ENCODE measurements at regions not wholly inside any gene's neighbourhood (a gene's known extent, or its start where the extent isn't known, plus 50 kb on each side); places are given as distances from the start of the nearest gene placed in this dataset.

DNA sequence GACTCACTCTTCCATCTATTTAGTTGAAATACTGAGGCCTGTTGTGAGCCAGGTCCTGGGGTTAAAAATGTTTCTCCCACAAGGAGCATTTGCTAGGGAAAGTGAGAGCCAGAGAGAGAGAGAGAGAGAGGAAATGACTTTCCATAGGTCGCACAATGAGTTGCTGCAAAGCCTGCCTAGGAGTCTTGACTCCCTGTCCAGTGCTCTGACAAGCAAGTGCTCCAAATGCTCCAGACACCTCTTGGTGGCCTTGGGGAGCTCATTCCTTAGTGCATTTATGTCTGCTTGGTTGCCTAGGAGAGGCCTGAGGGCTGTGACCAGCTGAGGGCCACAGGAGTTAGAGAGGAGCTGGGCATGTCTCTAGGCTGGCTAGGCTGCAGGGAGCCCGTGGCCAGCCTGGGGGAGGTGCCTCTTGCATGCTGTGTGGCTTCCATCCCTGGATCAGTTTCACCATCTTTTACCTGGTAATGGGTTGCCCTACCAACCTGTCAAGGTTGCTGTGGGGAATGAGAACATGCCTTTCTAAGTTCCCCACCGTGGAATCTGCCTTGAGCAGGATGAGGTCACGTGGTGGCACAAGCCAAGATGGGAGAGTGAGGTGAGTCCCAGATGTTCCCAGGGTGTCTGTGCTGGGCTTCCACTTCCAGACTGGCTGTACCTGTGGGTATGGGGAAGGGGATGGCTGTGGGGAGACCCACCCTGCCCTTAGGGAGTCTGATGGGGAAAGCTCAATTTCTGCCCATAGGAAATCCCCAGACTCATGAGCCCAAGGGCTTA is 105.0 kb downstream of the VEGFA start:
- CTCF ChIA-PET: no interaction called here

DNA sequence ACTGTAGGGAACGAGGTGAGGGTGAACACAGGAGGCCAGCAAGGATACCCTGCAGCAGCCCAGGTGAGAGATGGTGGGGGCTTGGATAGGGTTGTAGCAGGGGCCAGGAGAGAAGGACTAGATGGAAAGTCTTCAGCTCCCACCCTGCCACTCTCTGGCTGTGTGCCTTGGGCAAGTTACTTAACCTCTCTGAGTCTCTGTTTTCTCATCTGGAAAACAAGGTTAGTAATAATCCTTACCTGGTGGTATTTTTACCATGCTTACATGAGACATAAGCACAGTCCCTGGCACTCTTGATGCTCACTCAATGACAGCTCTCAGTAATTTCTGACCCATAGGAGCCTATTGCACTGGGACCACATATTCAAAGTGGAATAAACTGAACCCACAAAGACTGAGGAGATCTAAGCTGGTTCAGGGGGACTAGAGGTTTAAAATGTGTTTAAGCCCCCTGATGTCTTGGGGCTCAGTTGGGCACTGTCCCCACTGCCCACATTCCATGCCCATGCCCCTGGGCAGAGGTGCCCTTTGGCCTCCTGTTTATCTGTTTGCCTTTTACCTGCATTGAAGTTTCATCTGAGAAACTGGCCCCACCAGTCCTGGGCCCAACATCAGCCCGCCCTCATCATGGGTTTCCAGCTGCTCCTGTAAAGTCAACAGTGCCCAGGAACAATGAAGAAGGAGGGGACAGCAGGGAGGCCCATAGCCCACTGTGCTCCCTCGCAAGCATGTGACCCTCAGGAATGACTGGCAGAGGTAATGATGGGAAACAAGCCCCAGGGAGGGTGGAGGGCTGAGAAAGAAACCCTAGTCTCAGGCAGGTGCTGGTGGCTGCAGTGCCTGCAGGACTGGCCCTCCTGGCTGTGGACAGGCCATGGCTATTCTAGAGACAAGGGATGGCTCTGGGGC is 104.0 kb downstream of the VEGFA start:
- H3K4me3 Mint-ChIP-seq: no peak overlapping the region
- peak overlapping the region; percentile 47 for H3K27ac Mint-ChIP-seq
- DNase-seq: no peak
- no peaks in the 10 kb centered on the region for H3K36me3 Mint-ChIP-seq
- CTCF ChIA-PET: no interaction called here
- no peaks in the 10 kb centered on the region for H3K9me3 Mint-ChIP-seq
- peaks cover 22% of the 10 kb centered on the region for H3K27me3 Mint-ChIP-seq
- no peaks in the 10 kb centered on the region for H3K4me1 Mint-ChIP-seq

More for the DNA sequence above, 105.0 kb downstream of the VEGFA start:
- Mint-ChIP-seq H3K9me3 (no peaks in the 10 kb centered on the region), H3K4me3 (no peak overlapping the region), H3K36me3 (no peaks in the 10 kb centered on the region), H3K27me3 (peaks cover 15% of the 10 kb centered on the region), H3K4me1 (no peaks in the 10 kb centered on the region), H3K27ac (no peak overlapping the region)
- DNase-seq: no peak

DNA sequence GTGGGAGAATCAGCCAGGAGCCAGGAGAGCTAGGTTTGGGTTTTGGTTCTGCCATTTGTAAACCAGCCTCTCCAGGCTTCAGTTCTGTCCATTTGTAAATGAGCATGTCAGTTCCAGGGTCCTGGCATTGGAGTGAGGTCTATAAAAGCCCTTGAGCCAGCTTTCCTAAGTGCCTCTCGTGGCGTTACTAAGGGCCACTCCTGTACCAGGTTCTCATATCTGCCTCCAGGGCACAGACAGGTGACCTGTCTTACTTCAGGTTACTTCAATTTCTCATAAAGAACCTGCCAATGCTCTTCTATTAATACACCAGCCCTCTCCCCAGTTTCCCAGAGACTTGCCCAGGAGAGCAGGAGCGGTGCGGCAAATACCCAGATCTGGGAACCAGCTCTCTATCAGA is 101.9 kb downstream of the VEGFA start:
- Mint-ChIP-seq H3K4me3 (no peak overlapping the region), H3K9me3 (no peaks in the 10 kb centered on the region), H3K27ac (no peak overlapping the region), H3K36me3 (no peaks in the 10 kb centered on the region), H3K4me1 (no peaks in the 10 kb centered on the region), H3K27me3 (peaks cover 30% of the 10 kb centered on the region)
- no peak for DNase-seq
- CTCF ChIA-PET: no interaction called here

DNA sequence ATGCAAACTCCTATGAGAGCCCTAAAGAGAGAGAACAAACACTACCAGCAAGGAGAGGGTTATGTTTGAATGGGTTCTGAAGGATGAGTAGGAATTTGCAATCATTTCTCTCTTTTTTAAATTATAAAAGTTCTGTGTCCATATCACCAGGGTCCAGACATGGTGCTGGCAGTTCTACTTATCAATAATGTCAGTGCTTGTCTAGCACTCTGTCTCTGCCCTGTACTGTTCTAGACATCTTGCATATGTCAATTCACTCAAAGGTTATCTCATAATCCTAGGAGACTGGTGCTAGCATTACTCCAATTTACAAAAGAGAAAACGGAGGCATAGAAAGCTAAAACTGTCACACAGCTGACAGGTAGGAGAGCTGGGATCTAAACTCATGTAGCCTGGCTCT is 101.3 kb downstream of the VEGFA start:
- no peak overlapping the region for H3K4me3 Mint-ChIP-seq
- DNase-seq: no peak
- H3K27ac Mint-ChIP-seq: no peak overlapping the region
- peaks cover 30% of the 10 kb centered on the region for H3K27me3 Mint-ChIP-seq
- H3K36me3 Mint-ChIP-seq: no peaks in the 10 kb centered on the region
- no peaks in the 10 kb centered on the region for H3K4me1 Mint-ChIP-seq
- no peaks in the 10 kb centered on the region for H3K9me3 Mint-ChIP-seq
- CTCF ChIA-PET: no interaction called here

DNA sequence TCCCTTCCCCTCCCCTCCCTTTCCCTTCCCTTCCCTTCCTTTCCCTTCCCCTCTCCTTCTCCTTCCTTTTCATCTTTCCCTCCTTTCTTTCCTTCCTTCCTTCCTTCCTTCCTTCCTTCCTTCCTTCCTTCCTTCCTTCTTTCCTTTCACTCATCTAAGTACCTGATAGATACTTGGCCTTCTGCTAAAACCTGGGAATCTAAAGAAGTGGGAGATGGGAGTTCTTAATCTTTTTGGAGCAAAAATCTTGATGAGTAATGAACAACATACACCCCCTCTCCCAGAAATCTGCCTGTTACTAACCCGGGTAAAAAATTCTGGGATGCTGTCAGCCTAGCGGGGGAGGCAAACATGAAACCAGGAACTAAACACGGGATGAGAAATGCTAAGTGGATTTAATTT is 100.7 kb downstream of the VEGFA start:
- Mint-ChIP-seq H3K4me3 (no peak overlapping the region), H3K27me3 (peaks cover 34% of the 10 kb centered on the region), H3K27ac (no peak overlapping the region), H3K36me3 (no peaks in the 10 kb centered on the region), H3K9me3 (no peaks in the 10 kb centered on the region), H3K4me1 (no peaks in the 10 kb centered on the region)
- CTCF ChIA-PET: no interaction called here
- no peak for DNase-seq

DNA sequence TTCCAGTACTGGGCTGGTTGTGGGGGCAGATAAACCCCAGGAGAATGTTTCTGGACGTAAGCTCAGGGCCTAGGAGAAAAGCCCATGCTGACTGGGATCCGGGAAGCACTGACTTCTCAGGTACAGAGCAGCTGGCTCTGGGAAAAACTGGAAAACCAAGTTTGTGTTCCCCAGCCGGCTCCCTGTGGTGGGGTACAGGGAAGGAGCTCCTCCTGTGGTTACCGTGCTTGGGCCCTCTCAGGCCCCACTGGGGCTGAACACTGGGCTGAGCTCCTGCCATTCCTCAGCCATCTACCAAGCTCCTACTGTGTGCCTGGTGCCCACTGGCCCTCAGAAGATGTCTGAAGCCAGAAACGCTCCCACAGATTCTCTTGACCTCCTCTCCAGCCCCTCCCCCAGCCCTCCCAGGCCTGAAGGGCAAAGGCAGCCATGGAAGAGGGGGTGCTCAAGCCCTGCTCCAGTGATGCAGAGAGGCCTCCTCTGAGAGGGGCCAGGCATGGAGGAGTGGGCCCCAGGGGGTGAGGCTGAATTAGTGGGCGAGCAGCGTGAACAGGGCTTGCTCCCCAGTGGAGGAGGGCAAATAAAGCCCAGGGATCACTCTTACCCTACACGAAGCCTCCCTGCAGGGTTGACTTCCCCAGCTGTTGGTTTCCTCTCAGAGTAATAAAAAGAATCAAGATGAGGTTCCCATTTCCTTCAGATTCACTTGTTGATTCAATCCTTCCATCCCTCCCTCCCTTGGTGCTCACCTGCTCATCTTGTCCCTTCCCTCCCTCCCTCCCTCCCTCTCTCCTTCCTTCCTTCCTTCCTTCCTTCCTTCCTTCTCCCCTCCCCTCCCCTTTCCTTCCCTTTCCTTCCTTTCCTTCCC is 100.0 kb downstream of the VEGFA start:
- H3K36me3 Mint-ChIP-seq: no peaks in the 10 kb centered on the region
- H3K27ac Mint-ChIP-seq: no peak overlapping the region
- H3K4me3 Mint-ChIP-seq: no peak overlapping the region
- CTCF ChIA-PET: no interaction called here
- H3K9me3 Mint-ChIP-seq: no peaks in the 10 kb centered on the region
- no peaks in the 10 kb centered on the region for H3K4me1 Mint-ChIP-seq
- peaks cover 39% of the 10 kb centered on the region for H3K27me3 Mint-ChIP-seq
- no peak for DNase-seq

DNA sequence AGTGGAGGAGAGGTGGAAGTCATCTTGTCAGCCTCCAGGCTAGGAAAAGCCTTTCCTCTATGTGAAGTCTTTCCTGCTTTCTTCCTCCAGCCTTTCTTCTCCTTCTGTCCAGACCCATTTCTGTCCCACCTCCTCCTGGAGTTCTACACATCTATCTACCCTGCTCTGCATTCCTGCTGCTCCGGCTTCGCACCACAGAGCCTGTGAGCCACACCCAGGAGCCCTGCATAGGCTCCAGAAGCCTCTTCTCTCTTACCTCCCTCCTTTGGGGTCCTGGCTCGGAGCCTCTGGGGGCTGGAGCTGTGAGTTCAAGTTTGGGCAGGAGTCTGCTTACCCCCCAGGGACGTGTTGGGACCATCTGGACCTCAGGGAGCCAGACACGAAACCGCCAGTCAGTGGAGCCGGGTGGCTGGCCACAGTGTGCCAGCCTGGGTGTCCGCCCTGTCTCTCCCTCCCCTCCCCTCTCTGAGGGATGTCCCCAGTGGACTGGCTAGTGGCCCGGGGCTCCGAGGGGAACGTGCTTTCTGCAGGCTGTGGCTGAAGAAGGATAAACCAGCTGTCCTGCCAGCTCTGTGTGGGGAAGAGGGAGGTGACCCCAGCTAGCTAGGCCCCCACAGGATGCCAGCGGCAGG is 99.2 kb downstream of the VEGFA start:
- Mint-ChIP-seq H3K27me3 (peaks cover 39% of the 10 kb centered on the region), H3K4me1 (no peaks in the 10 kb centered on the region), H3K4me3 (no peak overlapping the region), H3K9me3 (no peaks in the 10 kb centered on the region), H3K36me3 (no peaks in the 10 kb centered on the region), H3K27ac (no peak overlapping the region)
- CTCF ChIA-PET: no interaction called here
- no peak for DNase-seq

DNA sequence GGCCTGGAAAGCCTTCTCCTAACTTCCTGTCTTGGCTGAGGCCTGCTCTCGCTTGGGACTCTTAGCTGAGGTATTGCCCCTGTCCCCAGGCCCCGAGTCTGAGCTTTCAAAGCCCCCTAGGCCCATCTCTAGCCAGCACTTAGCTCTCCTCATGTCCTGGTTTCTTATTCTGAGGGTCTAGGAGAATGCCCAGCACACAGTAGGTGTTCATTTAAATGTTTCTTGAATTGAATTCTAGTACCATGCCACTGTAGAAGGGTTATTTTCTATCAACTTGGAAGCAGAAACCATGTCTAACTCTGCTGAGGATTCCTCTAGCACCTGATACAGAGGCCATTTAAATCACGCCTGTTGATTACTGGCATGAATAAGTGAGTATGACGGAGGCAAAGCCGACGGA is 98.5 kb downstream of the VEGFA start:
- Mint-ChIP-seq H3K9me3 (no peaks in the 10 kb centered on the region), H3K27ac (no peak overlapping the region), H3K36me3 (no peaks in the 10 kb centered on the region), H3K27me3 (peaks cover 35% of the 10 kb centered on the region), H3K4me3 (no peak overlapping the region), H3K4me1 (no peaks in the 10 kb centered on the region)
- DNase-seq: no peak
- CTCF ChIA-PET: no interaction called here

DNA sequence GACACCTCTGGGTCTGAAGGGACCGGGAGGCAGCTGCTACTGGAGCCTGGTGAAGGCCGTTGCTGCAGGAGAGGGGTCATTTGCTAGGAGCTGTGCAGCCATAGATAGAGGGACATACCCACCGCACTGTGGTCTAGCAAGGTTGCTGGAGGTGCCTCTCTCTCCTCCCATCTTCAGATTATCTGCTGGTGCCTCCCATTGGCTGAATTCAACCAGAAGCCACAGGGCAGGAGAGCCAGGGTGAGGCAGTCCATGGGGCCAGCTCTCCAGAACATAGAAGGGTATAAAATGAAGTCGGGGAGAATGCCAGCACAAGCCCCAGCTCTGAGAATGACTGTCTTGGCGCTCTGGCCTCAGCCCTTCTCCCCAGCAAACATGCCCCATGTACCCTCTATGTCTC is 98.0 kb downstream of the VEGFA start:
- Mint-ChIP-seq H3K4me3 (no peak overlapping the region), H3K27ac (no peak overlapping the region)

DNA sequence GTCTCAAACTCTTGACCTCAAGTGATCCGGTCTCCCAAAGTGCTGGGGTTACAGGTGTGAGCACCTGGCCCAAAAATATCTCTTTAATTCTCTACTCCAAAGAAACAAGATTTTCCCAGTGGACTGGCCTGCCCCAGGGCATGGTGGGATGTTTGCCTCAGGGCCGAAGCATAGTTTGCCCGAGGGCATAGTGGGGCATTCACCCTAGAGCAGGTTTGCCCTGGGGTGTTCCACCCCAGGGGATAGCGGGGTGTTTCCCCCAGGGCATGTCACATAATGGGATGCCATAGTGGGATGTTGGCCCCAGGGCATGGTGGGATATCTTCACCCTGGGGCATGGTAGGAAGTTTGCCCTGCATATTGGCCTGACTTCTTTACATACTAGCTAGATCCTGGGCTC is 97.2 kb downstream of the VEGFA start:
- H3K9me3 Mint-ChIP-seq: no peaks in the 10 kb centered on the region
- no peaks in the 10 kb centered on the region for H3K4me1 Mint-ChIP-seq
- no peak overlapping the region for H3K4me3 Mint-ChIP-seq
- H3K36me3 Mint-ChIP-seq: no peaks in the 10 kb centered on the region
- H3K27me3 Mint-ChIP-seq: peaks cover 33% of the 10 kb centered on the region
- DNase-seq: no peak
- CTCF ChIA-PET: interaction anchor here (0.7 kb wide), 1 partner anchor 387 kb away, joined by 3 read pairs; no protein-coding TSS in a partner anchor
- H3K27ac Mint-ChIP-seq: no peak overlapping the region

More for the DNA sequence above, 98.0 kb downstream of the VEGFA start:
- H3K27me3 Mint-ChIP-seq: peaks cover 38% of the 10 kb centered on the region
- CTCF ChIA-PET: no interaction called here
- no peaks in the 10 kb centered on the region for H3K9me3 Mint-ChIP-seq
- DNase-seq: no peak
- H3K4me1 Mint-ChIP-seq: no peaks in the 10 kb centered on the region
- no peaks in the 10 kb centered on the region for H3K36me3 Mint-ChIP-seq

DNA sequence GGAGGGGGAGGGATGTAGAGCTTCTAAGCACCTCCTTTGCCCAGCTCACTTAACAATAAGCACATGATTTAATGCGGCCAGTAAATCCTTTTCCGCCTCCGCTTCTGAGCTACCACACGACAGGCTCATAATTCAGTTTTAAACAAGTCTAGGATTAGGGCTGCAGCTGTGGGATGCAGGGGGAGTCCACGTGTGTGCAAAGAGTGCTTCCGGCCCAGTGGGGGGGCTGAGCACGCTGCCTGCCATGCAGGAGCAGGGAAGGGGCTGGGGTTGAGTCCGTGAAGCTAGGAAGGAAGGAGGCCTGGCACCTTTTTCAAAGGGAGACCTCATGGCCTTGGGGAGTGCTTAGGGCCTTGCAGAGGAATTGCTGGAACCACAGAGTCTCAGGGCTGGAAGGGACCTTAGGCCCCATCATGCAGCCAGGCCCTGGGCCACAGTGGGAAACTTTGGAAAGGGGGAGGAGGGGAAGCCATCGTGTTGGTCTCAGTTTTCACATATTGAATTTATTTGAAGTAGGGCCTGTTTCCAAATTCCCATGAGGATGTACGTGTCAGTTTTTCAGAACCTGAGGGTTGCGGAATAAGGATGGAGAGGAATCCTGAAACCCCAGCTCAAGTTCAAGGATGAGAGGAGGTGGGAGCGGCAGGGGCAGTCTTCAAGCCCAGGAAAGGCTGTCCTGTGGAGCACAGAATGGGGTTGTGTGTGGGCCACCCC is 96.1 kb downstream of the VEGFA start:
- DNase-seq: no peak
- CTCF ChIA-PET: no interaction called here
- Mint-ChIP-seq H3K27me3 (peaks cover 28% of the 10 kb centered on the region), H3K4me3 (no peak overlapping the region), H3K4me1 (no peaks in the 10 kb centered on the region), H3K9me3 (no peaks in the 10 kb centered on the region), H3K27ac (no peak overlapping the region), H3K36me3 (no peaks in the 10 kb centered on the region)

DNA sequence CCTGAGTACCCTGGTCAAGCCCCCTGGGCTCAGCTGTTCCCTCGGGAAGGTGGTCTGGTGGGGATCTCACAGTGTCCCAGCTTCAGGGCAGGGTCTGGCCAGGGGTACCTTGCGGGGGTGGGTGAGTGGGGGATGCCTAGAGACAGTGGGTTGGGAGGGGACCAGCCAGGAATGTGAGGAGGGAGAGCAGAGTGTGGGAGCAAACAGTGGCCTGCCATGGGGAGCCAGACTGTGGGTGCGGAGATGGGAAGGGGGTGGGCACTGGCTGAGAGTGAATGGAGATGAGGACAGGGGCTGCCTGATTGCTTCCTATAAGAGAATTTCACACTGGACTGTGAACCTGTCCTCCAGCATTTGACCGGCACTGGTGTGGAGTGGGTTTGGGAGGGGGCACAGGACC is 95.1 kb downstream of the VEGFA start:
- no peak overlapping the region for H3K27ac Mint-ChIP-seq
- H3K9me3 Mint-ChIP-seq: no peaks in the 10 kb centered on the region
- no peak overlapping the region for H3K4me3 Mint-ChIP-seq
- CTCF ChIA-PET: interaction anchor here (0.5 to 0.7 kb wide), 2 partner anchors 91 to 522 kb away, joined by 3 read pairs; partner anchors contain the start of gene CDC5L
- H3K4me1 Mint-ChIP-seq: no peaks in the 10 kb centered on the region
- H3K27me3 Mint-ChIP-seq: peaks cover 28% of the 10 kb centered on the region
- no peak for DNase-seq
- no peaks in the 10 kb centered on the region for H3K36me3 Mint-ChIP-seq

DNA sequence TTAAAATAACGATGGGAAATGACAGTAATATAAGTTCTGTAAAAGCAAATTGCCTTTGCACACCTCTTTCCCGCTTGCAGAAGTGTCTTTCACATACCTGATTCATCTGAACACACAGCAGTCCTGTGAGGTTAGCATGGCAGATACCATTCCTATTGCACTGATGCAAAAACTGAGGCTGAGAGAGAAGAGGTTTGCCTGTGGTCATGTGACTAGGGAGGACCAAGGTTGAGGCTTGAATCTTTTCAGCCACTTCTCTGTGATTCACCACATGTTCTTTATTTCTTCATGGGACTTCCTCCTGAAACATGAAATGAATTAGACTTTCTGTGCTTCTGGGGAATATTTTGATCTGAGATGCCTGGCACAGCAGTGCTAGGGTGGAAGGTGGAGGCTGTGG is 92.9 kb downstream of the VEGFA start:
- peaks cover 12% of the 10 kb centered on the region for H3K27me3 Mint-ChIP-seq
- H3K4me3 Mint-ChIP-seq: no peak overlapping the region
- H3K27ac Mint-ChIP-seq: no peak overlapping the region
- no peak for DNase-seq
- CTCF ChIA-PET: no interaction called here
- H3K4me1 Mint-ChIP-seq: no peaks in the 10 kb centered on the region
- no peaks in the 10 kb centered on the region for H3K36me3 Mint-ChIP-seq
- no peaks in the 10 kb centered on the region for H3K9me3 Mint-ChIP-seq
